ENCODE measurements at regions not wholly inside any gene's neighbourhood (a gene's known extent, or its start where the extent isn't known, plus 50 kb on each side); places are given as distances from the start of the nearest gene placed in this dataset.

GRCh38 chr2:139492131-139492680 lies 712.0 kb upstream of the NXPH2 start:
- no peaks in the 10 kb centered on the region for H4K20me1 ChIP-seq (ENCODE audit: insufficient read depth)
- ChIA-PET POLR2A (no interaction called here), CTCF (no interaction called here)
- H3K79me2 ChIP-seq (ENCODE audit: insufficient read depth): no peaks in the 10 kb centered on the region
- H3F3A ChIP-seq (replicated peaks; ENCODE audit: insufficient read depth): no peaks in the 10 kb centered on the region
- 71% methylated on average over 1 of the region's 1 CpG for WGBS (ENCODE audit: low lambda C conversion rate)
- no peaks in the 10 kb centered on the region for H3K9me3 ChIP-seq
- H3K36me3 ChIP-seq (replicated peaks in 1 of 2; ENCODE audit: control insufficient read depth in 1 of 2, insufficient read depth in 2 of 2, low read length in 1 of 2): no peaks in the 10 kb centered on the region
- H2AFZ ChIP-seq (ENCODE audit: low read depth): no peak overlapping the region
- H3K4me1 ChIP-seq (ENCODE audit: control insufficient read depth in 1 of 2, insufficient read depth in 2 of 2, low read depth in 1 of 2, low read length in 1 of 2): no peaks in the 10 kb centered on the region
- no peak overlapping the region for H3K4me2 ChIP-seq
- DNase-seq: no peak
- no peaks in the 10 kb centered on the region for H3K9me2 ChIP-seq
- no peak overlapping the region for H3K27ac ChIP-seq (ENCODE audit: low read depth in 2 of 2, low read length in 1 of 2)
- H3K27me3 ChIP-seq (ENCODE audit: insufficient read depth): no peaks in the 10 kb centered on the region
- no peak overlapping the region for H3K4me3 ChIP-seq (ENCODE audit: low read depth in 2 of 2, low read length in 1 of 2)
- H3K9ac ChIP-seq: no peak overlapping the region
- no peak for TF ChIP-seq NRF1 (IDR thresholded peaks at IDR 0.05; ENCODE audit: low read depth, low read length)
- TF ChIP-seq RFX5 (IDR thresholded peaks at IDR 0.05; ENCODE audit: low read length): no peak
- TF ChIP-seq MEF2A (IDR thresholded peaks at IDR 0.05; ENCODE audit: borderline replicate concordance, low read depth): no peak
- TF ChIP-seq REST (IDR thresholded peaks at IDR 0.05; ENCODE audit: low read depth, low read length): no peak
- no peak for TF ChIP-seq ELF1 (IDR thresholded peaks at IDR 0.05)
- no peak for TF ChIP-seq MAX (IDR thresholded peaks at IDR 0.05; ENCODE audit: low read depth)
- no peak for TF ChIP-seq EP300 (IDR thresholded peaks at IDR 0.05; ENCODE audit: borderline replicate concordance in 1 of 2, low read depth in 1 of 2, low read length in 1 of 2)
- no peak for TF ChIP-seq POLR2AphosphoS5 (IDR thresholded peaks at IDR 0.05; ENCODE audit: low read depth, low read length)
- TF ChIP-seq FOXM1 (IDR thresholded peaks at IDR 0.05; ENCODE audit: low read depth): no peak
- no peak for TF ChIP-seq CHD2 (IDR thresholded peaks at IDR 0.05; ENCODE audit: low read length, partially characterized antibody)
- no peak for TF ChIP-seq CTCF (IDR thresholded peaks at IDR 0.05)
- TF ChIP-seq TAF1 (IDR thresholded peaks at IDR 0.05; ENCODE audit: borderline replicate concordance, low read depth, low read length): no peak

All from SK-N-SH (cell line).